GM12878 (cell line): ENCODE measurements at regions not wholly inside any gene's neighbourhood (a gene's known extent, or its start where the extent isn't known, plus 50 kb on each side); places are given as distances from the start of the nearest gene placed in this dataset.

Source experiments
- CTCF ChIP-seq, 3 experiments: IDR thresholded peaks in 2 of 3; conservative IDR thresholded peaks in 1 of 3; 2 replicates each; pipeline ENCODE4 v1.5.1; 2011; ENCODE audit warnings: low read depth in 3 of 3, low read length in 3 of 3, mild to moderate bottlenecking in 3 of 3, control low read depth in 2 of 3, moderate library complexity in 2 of 3, inconsistent platforms in 1 of 3, mixed read lengths in 1 of 3; ENCODE audit not compliant: control insufficient read depth in 2 of 3, insufficient read depth in 1 of 3; ENCODE audit errors: extremely low read depth in 1 of 3
- MAX ChIP-seq: IDR thresholded peaks from 2 replicates; pipeline ENCODE4 v1.6.1; 2012; ENCODE audit warnings: low read depth, low read length, improper control_type of control experiment
- REST ChIP-seq: IDR thresholded peaks from 2 replicates; pipeline ENCODE4 v1.6.1; 2012; ENCODE audit warnings: mild to moderate bottlenecking, low read depth, low read length

GRCh38 chr16:54422569-54422978 is 136.0 kb upstream of the IRX3 start:
- TF ChIP-seq CTCF (IDR thresholded peaks at IDR 0.05 in 2 of 3, conservative IDR thresholded peaks at IDR 0.05 in 1 of 3; ENCODE audit: control insufficient read depth in 2 of 3, extremely low read depth in 1 of 3, insufficient read depth in 1 of 3, low read depth in 3 of 3, low read length in 3 of 3) (no peak), MAX (no peak), REST (no peak)
